ENCODE measurements at regions not wholly inside any gene's neighbourhood (a gene's known extent, or its start where the extent isn't known, plus 50 kb on each side); places are given as distances from the start of the nearest gene placed in this dataset.

DNA sequence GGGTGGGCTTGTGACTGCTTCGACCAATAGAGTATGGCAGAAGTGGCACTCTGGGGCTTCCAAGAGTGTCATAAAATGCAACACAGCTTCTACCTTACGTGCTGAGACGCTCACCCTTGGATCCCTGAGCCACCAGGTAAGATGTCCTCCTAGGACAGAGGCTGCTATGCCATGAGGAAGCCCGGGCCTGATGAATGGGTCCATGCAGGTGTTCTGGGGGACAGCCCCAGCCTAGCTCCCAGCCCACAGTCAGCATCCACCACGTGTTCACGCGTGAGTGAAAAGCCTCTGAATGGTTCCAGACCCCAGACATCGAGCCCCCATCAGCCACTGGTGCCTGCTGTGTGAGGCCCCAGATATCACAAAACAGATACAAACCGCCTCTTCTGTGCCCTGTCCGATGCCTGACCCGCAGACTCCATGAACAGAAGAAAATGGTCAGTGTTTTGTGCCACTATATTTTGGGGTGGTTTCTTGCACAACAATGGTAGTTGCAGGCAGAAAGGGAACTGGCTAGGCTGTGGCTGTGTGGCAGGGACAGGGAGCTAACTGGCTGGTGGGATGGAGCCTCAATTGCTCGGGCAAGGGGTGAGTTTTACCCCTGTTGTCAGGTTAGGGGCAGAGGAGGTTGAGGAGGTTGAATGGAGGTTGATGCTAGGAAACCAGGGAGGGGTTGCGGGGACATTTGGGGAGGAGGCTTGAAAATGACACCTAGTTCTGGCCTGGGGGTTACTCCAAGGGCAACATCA is 92.2 kb downstream of the LINGO1 start:
- no peak for DNase-seq

DNA sequence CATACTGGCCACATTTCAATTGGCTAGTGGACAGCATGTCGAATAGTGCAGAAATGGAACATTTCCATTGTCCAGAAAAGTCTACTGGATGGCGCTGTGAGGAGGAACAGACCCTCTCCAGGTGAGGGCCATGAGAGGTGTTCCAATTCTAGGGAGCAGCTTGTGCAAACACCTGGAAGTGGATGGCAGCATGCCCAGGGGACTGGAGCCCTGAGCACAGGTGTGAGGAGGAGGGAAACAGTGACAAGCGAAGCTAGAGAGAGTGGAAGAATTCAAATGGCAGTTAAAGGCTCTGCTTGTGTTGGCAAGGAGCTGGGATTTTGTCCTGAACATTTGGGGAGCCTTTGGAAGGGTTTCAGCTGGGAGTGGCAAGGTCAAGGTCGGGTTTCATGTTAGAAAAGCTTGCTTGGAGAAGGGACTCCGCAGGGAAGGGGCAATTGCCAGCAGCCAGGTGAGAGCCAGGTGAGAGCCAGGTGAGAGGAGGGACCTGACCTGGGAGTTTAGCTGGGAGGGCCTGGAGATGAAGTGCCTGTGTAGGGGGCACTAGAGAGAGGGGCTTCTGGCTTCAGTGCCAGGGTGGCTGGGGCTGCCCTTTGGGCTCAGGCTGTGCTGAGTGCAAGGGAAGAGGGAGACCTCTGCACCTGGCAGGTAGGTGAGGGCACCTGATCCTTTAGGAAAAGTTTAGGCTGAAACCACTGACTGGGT is 93.8 kb downstream of the LINGO1 start:
- no peak for DNase-seq

DNA sequence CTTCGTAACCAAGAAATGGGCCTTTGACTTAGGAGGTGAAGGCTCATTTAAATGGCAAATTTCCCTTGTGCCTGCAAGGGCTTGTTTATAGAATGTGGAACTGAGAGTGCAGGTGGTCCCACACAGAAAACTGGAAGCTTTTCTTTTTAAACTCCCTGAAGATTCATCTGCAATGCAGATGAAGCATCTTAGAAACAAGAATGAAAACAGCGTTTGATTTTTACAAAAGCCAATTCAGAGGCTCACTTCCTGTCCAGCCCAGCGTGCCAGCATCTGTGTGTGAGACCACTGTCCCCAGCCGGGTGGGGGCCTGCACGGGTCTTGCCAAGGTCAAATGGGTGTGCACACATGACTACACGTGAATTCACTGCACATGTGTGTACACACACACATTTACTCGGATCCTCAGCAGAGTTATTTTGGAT is 94.7 kb downstream of the LINGO1 start:
- DNase-seq: no peak

DNA sequence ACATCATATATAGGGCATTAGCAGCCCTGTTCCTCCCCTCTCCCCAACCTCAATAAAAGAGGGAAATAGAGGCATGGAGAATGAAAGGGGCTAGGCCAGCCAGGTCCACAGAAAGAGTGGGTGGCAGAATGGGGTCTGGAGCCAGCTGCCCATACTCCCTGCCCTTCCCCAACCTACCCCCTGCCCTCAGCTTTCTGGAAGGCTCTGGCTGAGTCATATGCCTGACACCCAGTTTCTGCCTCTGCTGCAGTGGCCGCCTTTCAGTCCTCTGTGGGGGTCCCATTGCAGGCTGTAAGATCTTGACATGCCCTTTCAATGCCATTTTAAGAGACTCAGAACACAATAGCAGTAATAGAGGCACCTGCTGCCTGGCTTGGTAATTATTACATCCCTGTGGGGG is 95.7 kb downstream of the LINGO1 start:
- no peak for DNase-seq

DNA sequence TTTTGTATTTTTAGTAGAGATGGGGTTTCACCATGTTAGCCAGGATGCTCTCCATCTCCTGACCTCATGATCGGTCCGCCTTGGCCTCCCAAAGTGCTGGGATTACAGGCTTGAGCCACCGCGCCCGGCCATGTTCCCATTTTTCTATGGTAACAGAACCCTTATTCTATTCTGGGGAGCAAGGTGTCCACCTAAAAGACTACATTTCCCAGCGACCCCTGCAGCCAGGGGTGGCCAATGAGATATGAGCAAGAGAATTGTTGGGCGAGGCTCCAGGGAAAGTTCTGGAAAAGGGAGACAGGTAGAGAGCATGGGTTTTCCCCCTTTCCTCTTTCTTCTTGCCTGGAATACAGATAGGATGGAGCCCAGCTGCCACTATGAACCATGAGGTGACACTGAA is 96.9 kb downstream of the LINGO1 start:
- DNase-seq: no peak

Data from CD4-positive, alpha-beta T cell treated with Interleukin-12 subunit alpha and Interleukin-12 subunit beta, for 1 hour (primary cell).